H9 (cell line): ENCODE measurements at regions not wholly inside any gene's neighbourhood (a gene's known extent, or its start where the extent isn't known, plus 50 kb on each side); places are given as distances from the start of the nearest gene placed in this dataset.

Experiments used
- DNase-seq: peaks from one replicate; pipeline ENCODE4 v3.0.0-alpha.2; 2017
- H2AFZ ChIP-seq: one replicate; pipeline ENCODE4 v1.6.1; 2013; ENCODE audit warnings: mild to moderate bottlenecking, low read length, control low read depth, moderate library complexity
- H2AK5ac ChIP-seq: 2 replicates; pipeline ENCODE4 v1.6.1; 2013; ENCODE audit warnings: low read length, control low read depth, mixed read lengths; ENCODE audit not compliant: insufficient read length
- H2BK120ac ChIP-seq: one replicate; pipeline ENCODE4 v1.6.1; 2013; ENCODE audit warnings: low read depth, mild to moderate bottlenecking, low read length, control low read depth, inconsistent platforms; ENCODE audit not compliant: poor library complexity, severe bottlenecking
- H2BK12ac ChIP-seq: 2 replicates; pipeline ENCODE4 v1.6.1; 2013; ENCODE audit warnings: low read length, control low read depth, mixed read lengths, low read depth; ENCODE audit not compliant: insufficient read length
- H2BK15ac ChIP-seq: 2 replicates; pipeline ENCODE4 v1.6.1; 2013; ENCODE audit warnings: low read depth, low read length, control low read depth
- H2BK20ac ChIP-seq: one replicate; pipeline ENCODE4 v1.6.1; 2013; ENCODE audit warnings: low read depth, mild to moderate bottlenecking, low read length, control low read depth, inconsistent platforms; ENCODE audit not compliant: poor library complexity, severe bottlenecking
- H2BK5ac ChIP-seq: 2 replicates; pipeline ENCODE4 v1.6.1; 2013; ENCODE audit warnings: low read length, control low read depth, mixed read lengths; ENCODE audit not compliant: insufficient read length
- H3K14ac ChIP-seq: 2 replicates; pipeline ENCODE4 v1.6.1; 2013; ENCODE audit warnings: low read length, control low read depth; ENCODE audit not compliant: insufficient read depth
- H3K18ac ChIP-seq: 2 replicates; pipeline ENCODE4 v1.6.1; 2013; ENCODE audit warnings: low read depth, mild to moderate bottlenecking, mixed read lengths, low read length, control low read depth; ENCODE audit not compliant: insufficient read length
- H3K23ac ChIP-seq: 2 replicates; pipeline ENCODE4 v1.6.1; 2013; ENCODE audit warnings: low read length, control low read depth, mixed read lengths, low read depth; ENCODE audit not compliant: insufficient read length
- H3K23me2 ChIP-seq: 2 replicates; pipeline ENCODE4 v1.6.1; 2013; ENCODE audit warnings: low read depth, mild to moderate bottlenecking, mixed read lengths, low read length, control low read depth; ENCODE audit not compliant: insufficient read length, poor library complexity, severe bottlenecking
- H3K27ac ChIP-seq: 2 replicates; pipeline ENCODE4 v1.5.1; 2013; ENCODE audit warnings: low read length, control low read depth, mixed read lengths, low read depth; ENCODE audit not compliant: insufficient read length
- H3K27me3 ChIP-seq: 2 replicates; pipeline ENCODE4 v1.6.1; 2013; ENCODE audit warnings: low read length, control low read depth, inconsistent platforms; ENCODE audit not compliant: insufficient read depth
- H3K4ac ChIP-seq: 2 replicates; pipeline ENCODE4 v1.6.1; 2013; ENCODE audit warnings: low read depth, mild to moderate bottlenecking, control low read depth, inconsistent platforms, low read length, moderate library complexity
- H3K4me1 ChIP-seq: 2 replicates; pipeline ENCODE4 v1.6.1; 2013; ENCODE audit warnings: low read length, control low read depth, inconsistent platforms; ENCODE audit not compliant: insufficient read depth
- H3K4me2 ChIP-seq: 2 replicates; pipeline ENCODE4 v1.6.1; 2013; ENCODE audit warnings: low read length, control low read depth, mixed read lengths; ENCODE audit not compliant: insufficient read length, insufficient read depth
- H3K56ac ChIP-seq: 2 replicates; pipeline ENCODE4 v1.6.1; 2013; ENCODE audit warnings: low read depth, mild to moderate bottlenecking, mixed read lengths, low read length, control low read depth; ENCODE audit not compliant: insufficient read length
- H3K79me1 ChIP-seq: 2 replicates; pipeline ENCODE4 v1.6.1; 2013; ENCODE audit warnings: low read depth, mild to moderate bottlenecking, moderate library complexity, low read length, control low read depth, inconsistent platforms; ENCODE audit not compliant: insufficient read depth, poor library complexity, severe bottlenecking
- H3K79me2 ChIP-seq: 2 replicates; pipeline ENCODE4 v1.6.1; 2013; ENCODE audit warnings: low read length, control low read depth, inconsistent platforms; ENCODE audit not compliant: insufficient read depth
- H3K9ac ChIP-seq: 2 replicates; pipeline ENCODE4 v1.6.1; 2013; ENCODE audit warnings: low read length, control low read depth, mixed read lengths; ENCODE audit not compliant: insufficient read length; ENCODE audit errors: extremely low read depth
- H3K9me3 ChIP-seq: one replicate; pipeline ENCODE4 v1.6.1; 2013; ENCODE audit warnings: low read depth, low read length, inconsistent platforms; ENCODE audit not compliant: control insufficient read depth
- H3T11ph ChIP-seq: one replicate; pipeline ENCODE4 v1.6.1; 2013; ENCODE audit warnings: mild to moderate bottlenecking, low read length, control low read depth, inconsistent platforms
- H4K20me1 ChIP-seq: one replicate; pipeline ENCODE4 v1.6.1; 2013; ENCODE audit not compliant: control insufficient read depth, insufficient read length, insufficient read depth
- H4K5ac ChIP-seq: 2 replicates; pipeline ENCODE4 v1.6.1; 2013; ENCODE audit warnings: low read depth, mild to moderate bottlenecking, mixed read lengths, low read length, control low read depth; ENCODE audit not compliant: insufficient read length
- H4K8ac ChIP-seq: replicated peaks from 2 replicates; pipeline ENCODE4 v1.6.1; 2013; ENCODE audit warnings: low read length, control low read depth, mixed read lengths, low read depth; ENCODE audit not compliant: insufficient read length
- H4K91ac ChIP-seq: 2 replicates; pipeline ENCODE4 v1.6.1; 2013; ENCODE audit warnings: low read depth, mild to moderate bottlenecking, moderate library complexity, mixed read lengths, low read length, control low read depth; ENCODE audit not compliant: insufficient read length
- H3K27ac Mint-ChIP-seq, 3 experiments: 2 replicates in 2 of 3; 3 replicates in 1 of 3; pipeline ENCODE4 v1.8.0; 2020 to 2021; ENCODE audit warnings: mixed read lengths in 3 of 3, mild to moderate bottlenecking in 1 of 3, moderate library complexity in 1 of 3
- H3K27me3 Mint-ChIP-seq: 2 replicates; pipeline ENCODE4 v1.8.0; 2021; ENCODE audit warnings: low read depth, mild to moderate bottlenecking, moderate library complexity, mixed read lengths
- H3K36me3 Mint-ChIP-seq, 3 experiments: 2 replicates in 2 of 3; 3 replicates in 1 of 3; pipeline ENCODE4 v1.8.0; 2020 to 2021; ENCODE audit warnings: low read depth in 3 of 3, mixed read lengths in 3 of 3; ENCODE audit not compliant: insufficient read depth in 1 of 3
- H3K4me1 Mint-ChIP-seq, 2 experiments: 2 replicates each; pipeline ENCODE4 v1.8.0; 2020; ENCODE audit warnings: mixed read lengths in 2 of 2
- H3K4me3 Mint-ChIP-seq, 2 experiments: 2 replicates in 1 of 2; 3 replicates in 1 of 2; pipeline ENCODE4 v1.8.0; 2020 to 2021; ENCODE audit warnings: mild to moderate bottlenecking in 2 of 2, mixed read lengths in 2 of 2, moderate library complexity in 1 of 2
- H3K9me3 Mint-ChIP-seq, 2 experiments: 2 replicates in 1 of 2; 3 replicates in 1 of 2; pipeline ENCODE4 v1.8.0; 2020; ENCODE audit warnings: mild to moderate bottlenecking in 2 of 2, mixed read lengths in 2 of 2, moderate library complexity in 1 of 2
- WGBS: extraction: QIAGEN DNeasy Blood & Tissue Kit; methylation state at CpG from one replicate; pipeline ENCODE4 v1.1.7; 2013; ENCODE audit warnings: missing lambda C conversion rate, low lambda C conversion rate, mixed read lengths; ENCODE audit not compliant: insufficient read length; ENCODE audit errors: extremely low coverage; 5-methylcytosine and 5-hydroxymethylcytosine counted together
- TF ChIP-seq, protein P1 (sequence below): fragments of 200-600 bp; sonication (generic); conservative IDR thresholded peaks from 3 replicates; pipeline ENCODE4 v1.8.0; 2021; ENCODE audit warnings: antibody characterized with exemption, mild to moderate bottlenecking

GRCh38 chr13:105232006-105232405 is 1303.5 kb downstream of the EFNB2 start:
- Histone ChIP-seq H3K27ac (no peak overlapping the region), H3K27me3 (no peaks in the 10 kb centered on the region), H3K23ac (no peak overlapping the region), H2BK20ac (no peak overlapping the region), H4K20me1 (no peaks in the 10 kb centered on the region), H2AFZ (no peak overlapping the region), H2BK15ac (no peak overlapping the region), H3K56ac (no peak overlapping the region), H2BK12ac (no peak overlapping the region), H3K18ac (no peak overlapping the region), H2AK5ac (no peak overlapping the region), H4K5ac (no peak overlapping the region), H4K8ac (no peak overlapping the region), H2BK5ac (no peak overlapping the region), H3K4ac (no peak overlapping the region), H3K4me1 (no peaks in the 10 kb centered on the region), H3K9me3 (no peaks in the 10 kb centered on the region), H4K91ac (no peak overlapping the region), H3K79me1 (no peaks in the 10 kb centered on the region), H3K14ac (no peak overlapping the region), H2BK120ac (no peak overlapping the region), H3K79me2 (no peaks in the 10 kb centered on the region), H3K4me2 (no peak overlapping the region), H3T11ph (no peak overlapping the region), H3K23me2 (no peaks in the 10 kb centered on the region), H3K9ac (no peak overlapping the region)
- WGBS, result no CpG with 5 or more reads among the region's 7 CpGs
- no peak for DNase-seq
- Mint-ChIP-seq H3K27ac (no peak overlapping the region), H3K36me3 (peaks cover 0 to 3% (median 0%) of the 10 kb centered on the region in 3 experiments; a peak in 1 of 7 replicates), H3K9me3 (peaks cover 2 to 4% of the 10 kb centered on the region in 2 experiments; a peak in 3 of 5 replicates), H3K27me3 (no peaks in the 10 kb centered on the region), H3K4me1 (peaks cover 4 to 6% of the 10 kb centered on the region in 2 experiments; a peak in 2 of 4 replicates), H3K4me3 (no peak overlapping the region)
- TF ChIP-seq, protein P1, sequence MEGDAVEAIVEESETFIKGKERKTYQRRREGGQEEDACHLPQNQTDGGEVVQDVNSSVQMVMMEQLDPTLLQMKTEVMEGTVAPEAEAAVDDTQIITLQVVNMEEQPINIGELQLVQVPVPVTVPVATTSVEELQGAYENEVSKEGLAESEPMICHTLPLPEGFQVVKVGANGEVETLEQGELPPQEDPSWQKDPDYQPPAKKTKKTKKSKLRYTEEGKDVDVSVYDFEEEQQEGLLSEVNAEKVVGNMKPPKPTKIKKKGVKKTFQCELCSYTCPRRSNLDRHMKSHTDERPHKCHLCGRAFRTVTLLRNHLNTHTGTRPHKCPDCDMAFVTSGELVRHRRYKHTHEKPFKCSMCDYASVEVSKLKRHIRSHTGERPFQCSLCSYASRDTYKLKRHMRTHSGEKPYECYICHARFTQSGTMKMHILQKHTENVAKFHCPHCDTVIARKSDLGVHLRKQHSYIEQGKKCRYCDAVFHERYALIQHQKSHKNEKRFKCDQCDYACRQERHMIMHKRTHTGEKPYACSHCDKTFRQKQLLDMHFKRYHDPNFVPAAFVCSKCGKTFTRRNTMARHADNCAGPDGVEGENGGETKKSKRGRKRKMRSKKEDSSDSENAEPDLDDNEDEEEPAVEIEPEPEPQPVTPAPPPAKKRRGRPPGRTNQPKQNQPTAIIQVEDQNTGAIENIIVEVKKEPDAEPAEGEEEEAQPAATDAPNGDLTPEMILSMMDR, result no peak
